ENCODE measurements at regions not wholly inside any gene's neighbourhood (a gene's known extent, or its start where the extent isn't known, plus 50 kb on each side); places are given as distances from the start of the nearest gene placed in this dataset.
"Not testable (repeated sequence)": the region's sequence is repeated elsewhere in the genome, so short reads cannot be mapped to it uniquely, and the experiment has no call there.

- no peak for TF ChIP-seq CTCF (IDR thresholded peaks at IDR 0.05; ENCODE audit: partially characterized antibody, unreplicated experiment)
- no peaks in the 10 kb centered on the region for H3K27me3 Mint-ChIP-seq (ENCODE audit: unreplicated experiment)
- no peaks in the 10 kb centered on the region for H3K36me3 Mint-ChIP-seq (ENCODE audit: unreplicated experiment)
- peaks cover 5% of the 10 kb centered on the region for H3K4me1 Mint-ChIP-seq (ENCODE audit: low read depth, unreplicated experiment)
- no peak overlapping the region for H3K27ac Mint-ChIP-seq (ENCODE audit: unreplicated experiment)
- no peak overlapping the region for H3K4me3 Mint-ChIP-seq (ENCODE audit: unreplicated experiment)
- peaks cover 2% of the 10 kb centered on the region for H3K9me3 Mint-ChIP-seq (ENCODE audit: unreplicated experiment)
- no peak for DNase-seq
These were observed 148.6 kb downstream of the LRATD1 start for GRCh38 chr2:14781142-14781541.

- not testable (repeated sequence) for H3K4me3 Mint-ChIP-seq (ENCODE audit: unreplicated experiment); H3K36me3 Mint-ChIP-seq (ENCODE audit: unreplicated experiment); H3K9me3 Mint-ChIP-seq (ENCODE audit: unreplicated experiment); H3K4me1 Mint-ChIP-seq (ENCODE audit: low read depth, unreplicated experiment); DNase-seq; H3K27ac Mint-ChIP-seq (ENCODE audit: unreplicated experiment); H3K27me3 Mint-ChIP-seq (ENCODE audit: unreplicated experiment)
These were observed 156.3 kb downstream of the LRATD1 start for GRCh38 chr2:14788814-14789213.

- peaks cover 1% of the 10 kb centered on the region for H3K9me3 Mint-ChIP-seq (ENCODE audit: unreplicated experiment)
- H3K36me3 Mint-ChIP-seq (ENCODE audit: unreplicated experiment), result peaks cover 4% of the 10 kb centered on the region
- H3K27ac Mint-ChIP-seq (ENCODE audit: unreplicated experiment), result no peak overlapping the region
- H3K4me3 Mint-ChIP-seq (ENCODE audit: unreplicated experiment), result no peak overlapping the region
- H3K27me3 Mint-ChIP-seq (ENCODE audit: unreplicated experiment), result peaks cover 2% of the 10 kb centered on the region
- TF ChIP-seq CTCF (IDR thresholded peaks at IDR 0.05; ENCODE audit: partially characterized antibody, unreplicated experiment), result no peak
- no peaks in the 10 kb centered on the region for H3K4me1 Mint-ChIP-seq (ENCODE audit: low read depth, unreplicated experiment)
- DNase-seq, result no peak
These were observed 157.6 kb downstream of the LRATD1 start for GRCh38 chr2:14790041-14790640.

- Mint-ChIP-seq H3K27me3 (ENCODE audit: unreplicated experiment) (no peaks in the 10 kb centered on the region), H3K4me1 (ENCODE audit: low read depth, unreplicated experiment) (peaks cover 5% of the 10 kb centered on the region)
These were observed 171.5 kb downstream of the LRATD1 start for GRCh38 chr2:14803994-14804393.

GRCh38 chr2:14804902-14805301, 172.4 kb downstream of the LRATD1 start:
- no peaks in the 10 kb centered on the region for H3K27me3 Mint-ChIP-seq (ENCODE audit: unreplicated experiment)
- no peak overlapping the region for H3K27ac Mint-ChIP-seq (ENCODE audit: unreplicated experiment)
- peaks cover 3% of the 10 kb centered on the region for H3K9me3 Mint-ChIP-seq (ENCODE audit: unreplicated experiment)
- no peak for TF ChIP-seq CTCF (IDR thresholded peaks at IDR 0.05; ENCODE audit: partially characterized antibody, unreplicated experiment)
- DNase-seq, result no peak
- H3K36me3 Mint-ChIP-seq (ENCODE audit: unreplicated experiment), result no peaks in the 10 kb centered on the region
- H3K4me1 Mint-ChIP-seq (ENCODE audit: low read depth, unreplicated experiment), result peaks cover 5% of the 10 kb centered on the region
- no peak overlapping the region for H3K4me3 Mint-ChIP-seq (ENCODE audit: unreplicated experiment)

More at GRCh38 chr2:14803994-14804393, 171.5 kb downstream of the LRATD1 start:
- H3K9me3 Mint-ChIP-seq (ENCODE audit: unreplicated experiment), result peaks cover 3% of the 10 kb centered on the region
- no peak for DNase-seq
- TF ChIP-seq CTCF (IDR thresholded peaks at IDR 0.05; ENCODE audit: partially characterized antibody, unreplicated experiment), result no peak
- no peak overlapping the region for H3K4me3 Mint-ChIP-seq (ENCODE audit: unreplicated experiment)
- no peaks in the 10 kb centered on the region for H3K36me3 Mint-ChIP-seq (ENCODE audit: unreplicated experiment)
- no peak overlapping the region for H3K27ac Mint-ChIP-seq (ENCODE audit: unreplicated experiment)
